Left renal pelvis (tissue), 4 donors: ENCODE measurements at regions not wholly inside any gene's neighbourhood (a gene's known extent, or its start where the extent isn't known, plus 50 kb on each side); places are given as distances from the start of the nearest gene placed in this dataset.
"Not testable (repeated sequence)": the region's sequence is repeated elsewhere in the genome, so short reads cannot be mapped to it uniquely, and the experiment has no call there.

Experiments used
- DNase-seq, 4 donors: peaks; one replicate each; pipeline ENCODE4 v3.0.0-alpha.2; 2013; ENCODE audit warnings: low read depth in 4 of 4, low spot score in 3 of 4

DNA sequence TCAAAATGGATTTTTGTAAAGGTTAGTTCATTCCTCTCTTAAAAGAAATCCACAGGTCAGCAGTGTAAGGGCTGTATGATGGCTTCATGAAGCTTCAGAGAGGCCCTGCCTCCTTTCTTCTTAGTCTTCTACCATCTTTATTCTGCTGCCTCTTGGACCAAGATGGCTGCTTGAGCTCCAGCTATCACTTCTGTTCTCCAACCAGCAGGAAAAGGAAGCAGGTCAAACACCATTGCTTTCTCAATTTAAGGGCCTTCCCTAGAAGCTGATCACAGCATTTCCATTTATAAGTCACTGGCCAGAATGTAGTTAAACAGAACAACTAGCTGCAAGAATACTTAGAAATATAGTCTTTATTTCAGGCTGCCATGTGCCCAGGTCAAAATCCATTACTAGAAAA is 336.8 kb upstream of the KLF3 start:
- no peak for DNase-seq

DNA sequence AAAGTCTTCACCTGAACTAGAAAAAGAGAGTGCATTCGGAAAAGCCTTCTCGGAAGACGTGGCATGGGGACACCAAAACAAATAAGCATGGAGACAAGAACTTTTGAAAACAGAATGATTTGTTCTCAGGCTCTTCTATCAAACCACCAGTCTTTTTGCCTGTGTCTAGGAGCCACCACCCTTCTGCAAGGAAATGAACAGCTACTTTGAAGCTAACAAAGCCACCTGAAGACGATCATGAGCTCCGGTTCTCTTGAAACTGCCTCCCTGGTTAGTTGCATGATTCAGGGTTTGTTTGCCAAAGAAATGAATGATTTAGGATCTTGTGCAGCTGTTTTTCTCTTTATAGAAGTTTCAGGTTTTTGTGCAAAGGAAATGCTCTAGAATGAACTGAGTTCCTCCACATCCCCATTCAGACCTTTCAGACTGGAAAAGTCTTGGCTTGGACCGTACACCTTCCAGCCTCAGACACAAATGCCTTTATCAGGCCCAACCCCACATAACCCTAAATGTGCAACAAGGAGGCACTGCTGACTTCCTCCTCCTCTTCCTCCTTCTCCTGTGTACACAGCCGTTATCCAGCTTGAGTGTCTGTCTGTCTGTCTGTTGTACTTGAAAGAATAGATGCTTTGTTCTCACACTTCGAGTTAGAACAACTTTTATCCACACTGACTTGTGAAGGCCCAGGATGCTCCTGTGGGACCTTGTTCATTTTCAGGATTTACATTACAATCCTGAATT is 334.8 kb upstream of the KLF3 start:
- no peak for DNase-seq

DNA sequence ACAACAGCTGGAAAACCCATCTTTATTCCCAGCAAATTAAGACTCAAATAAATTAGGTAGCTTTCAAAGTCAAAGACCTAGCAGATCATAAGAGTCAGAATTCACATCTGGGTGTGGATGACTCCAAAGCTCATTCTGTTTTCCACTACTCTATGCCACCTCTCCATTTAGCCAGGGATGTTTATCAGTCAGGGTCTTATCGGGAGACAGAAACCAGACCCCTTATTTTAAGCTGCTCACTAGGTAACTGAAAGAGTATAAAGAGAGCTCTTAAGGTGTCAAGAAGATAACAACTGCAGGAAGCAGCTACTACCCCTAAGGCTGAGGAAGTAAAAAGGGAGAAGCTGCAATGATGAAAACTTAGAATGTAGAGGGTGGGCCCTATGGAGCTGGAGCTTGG is 333.7 kb upstream of the KLF3 start:
- DNase-seq: no peak

DNA sequence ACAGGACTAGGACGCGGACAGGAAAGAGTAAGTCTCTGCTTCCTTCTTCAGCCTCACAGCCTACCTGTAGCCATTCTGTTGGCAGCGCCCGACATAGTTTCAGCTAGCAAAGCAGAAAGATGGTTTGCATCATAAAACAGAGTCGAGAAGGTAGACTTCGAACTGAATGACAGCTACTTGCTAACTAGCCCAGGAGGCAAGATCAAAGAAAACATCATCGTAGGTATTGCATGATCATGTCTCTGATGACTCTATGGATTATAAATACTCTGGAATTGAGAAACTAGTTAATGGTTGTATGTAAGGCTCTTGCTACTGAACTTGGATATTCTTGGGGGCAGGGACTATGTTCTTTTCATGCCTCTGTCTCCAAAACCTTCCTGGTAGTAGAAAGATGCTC is 333.1 kb upstream of the KLF3 start:
- DNase-seq: no peak

DNA sequence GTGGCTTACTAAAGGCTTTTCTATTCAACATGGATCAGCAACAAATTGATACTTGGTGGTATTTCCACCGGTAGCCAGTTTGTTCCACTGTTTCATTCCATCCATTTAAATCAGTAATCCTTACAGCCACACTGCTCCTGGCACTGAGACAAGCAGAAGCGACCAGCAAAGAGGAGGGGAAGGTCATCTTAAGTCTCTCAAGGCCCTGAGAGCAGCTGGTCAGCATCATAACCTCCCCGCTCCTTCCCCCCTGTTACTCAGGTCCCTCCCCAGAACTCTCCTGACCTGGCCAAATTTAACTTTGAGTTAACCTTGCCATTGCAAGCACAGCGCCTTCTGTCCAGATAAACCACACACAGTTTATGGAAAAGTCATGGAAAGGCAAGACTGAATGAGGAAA is 331.3 kb upstream of the KLF3 start:
- no peak for DNase-seq

DNA sequence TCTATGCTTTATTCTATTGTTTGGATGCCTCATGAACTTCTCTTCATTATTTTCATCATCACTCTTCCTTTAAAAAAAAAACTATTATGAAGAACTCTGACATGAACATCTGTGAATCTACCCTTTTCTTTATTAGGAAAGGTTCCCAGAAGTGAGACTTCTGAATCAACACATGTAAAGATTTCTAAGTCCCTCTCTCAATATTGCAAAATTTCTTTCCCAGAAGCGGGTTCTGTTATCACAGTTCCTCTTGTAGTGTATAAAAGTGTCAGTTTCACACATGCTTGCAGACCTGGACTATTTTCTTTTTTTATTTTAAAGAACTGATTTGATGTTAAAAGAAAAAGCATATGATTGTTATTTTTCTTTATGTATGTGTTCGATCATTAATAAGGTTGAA is 330.8 kb upstream of the KLF3 start:
- no peak for DNase-seq

DNA sequence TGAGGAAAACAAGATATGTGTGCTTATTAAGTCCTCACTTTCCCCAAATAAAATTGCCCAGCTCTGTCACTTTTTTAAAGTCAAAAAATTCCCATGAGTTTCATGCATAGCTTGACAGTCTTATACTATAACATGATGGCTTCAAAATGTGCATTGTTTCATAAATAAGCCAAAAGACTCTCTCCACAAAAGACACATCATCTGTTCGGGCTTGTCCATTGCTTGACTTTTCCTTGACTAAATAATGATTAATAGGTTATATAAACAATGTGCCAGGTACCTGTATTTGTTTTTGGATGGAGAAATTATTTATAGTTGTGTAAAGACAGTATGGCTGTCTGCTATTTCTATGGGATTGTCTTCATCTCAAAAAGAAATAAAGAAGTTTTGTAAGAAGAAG is 329.2 kb upstream of the KLF3 start:
- no peak for DNase-seq

DNA sequence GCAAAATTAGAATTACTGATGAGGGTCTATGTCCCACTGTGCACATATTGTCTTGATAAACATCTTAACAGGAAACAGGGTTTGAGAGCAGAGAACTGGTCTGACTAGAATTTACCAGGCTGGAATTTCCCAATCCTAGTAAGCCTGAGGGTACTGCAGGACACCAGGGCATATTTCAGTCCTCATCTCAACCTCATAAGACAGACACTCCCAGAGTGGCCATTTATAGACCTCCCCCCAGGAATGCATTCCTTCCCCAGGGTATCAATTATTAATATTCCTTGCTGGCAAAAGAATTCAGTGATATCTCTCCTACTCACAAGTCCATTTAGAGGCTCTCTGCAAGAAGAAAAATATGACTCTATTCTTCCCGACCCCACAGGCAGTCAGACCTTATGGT is 325.1 kb upstream of the KLF3 start:
- DNase-seq: not testable (repeated sequence)

DNA sequence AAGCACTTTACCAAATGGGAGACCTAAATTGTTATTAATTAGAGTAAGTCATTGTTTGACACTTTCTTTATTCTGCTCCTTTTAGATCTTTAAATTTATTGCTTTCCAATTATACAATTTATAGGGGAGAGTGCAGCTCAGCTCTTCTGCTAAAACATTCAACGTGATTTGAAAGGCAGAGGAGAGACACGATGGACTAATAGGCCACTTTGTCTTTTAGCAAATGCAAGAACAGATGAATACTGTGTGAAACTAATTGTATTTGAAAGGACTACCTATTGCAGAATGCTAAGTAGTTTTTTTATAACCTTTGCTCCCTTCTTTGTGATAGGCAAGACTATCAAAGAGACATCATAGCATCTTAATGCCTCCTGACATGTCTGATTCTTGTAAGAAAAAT is 320.4 kb upstream of the KLF3 start:
- no peak for DNase-seq

DNA sequence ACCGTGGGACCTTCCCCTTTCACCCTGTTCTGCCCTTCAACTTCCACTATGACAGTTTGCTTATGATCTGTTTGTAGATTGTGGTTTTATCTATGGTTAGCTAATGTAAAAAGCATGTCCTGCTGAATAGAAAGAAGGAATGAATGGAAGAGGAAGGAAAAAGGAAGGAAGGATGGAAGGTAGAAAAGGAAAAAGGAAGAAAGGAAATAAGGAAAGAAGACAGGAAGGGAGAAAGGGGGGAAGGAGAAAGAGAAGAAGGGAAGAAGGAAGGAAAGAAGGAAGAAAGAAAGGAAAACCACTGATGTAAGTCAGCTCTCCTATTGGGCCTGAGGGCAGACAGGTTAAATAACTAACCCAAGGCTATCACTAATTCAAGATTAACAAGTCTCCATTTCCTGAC is 319.1 kb upstream of the KLF3 start:
- DNase-seq: no peak

DNA sequence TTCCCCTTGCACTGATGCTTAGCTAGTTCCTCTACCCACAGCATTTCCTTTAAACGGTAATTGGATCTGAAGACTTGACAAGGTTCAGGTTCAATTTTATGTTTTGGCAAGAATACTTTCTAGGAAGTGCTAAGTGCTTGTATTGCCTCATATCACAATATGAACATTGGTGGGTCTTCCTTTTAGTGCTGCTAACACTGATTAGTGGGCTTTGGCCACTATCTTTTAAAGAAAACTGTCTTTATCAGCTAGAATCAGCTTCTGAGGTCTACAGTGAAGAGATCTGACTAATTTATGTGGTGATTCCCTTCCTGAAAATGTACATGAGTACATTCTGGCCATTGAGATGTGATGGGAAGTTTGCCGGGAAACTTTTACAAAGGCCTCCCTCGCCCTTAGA is 316.7 kb upstream of the KLF3 start:
- DNase-seq: no peak

DNA sequence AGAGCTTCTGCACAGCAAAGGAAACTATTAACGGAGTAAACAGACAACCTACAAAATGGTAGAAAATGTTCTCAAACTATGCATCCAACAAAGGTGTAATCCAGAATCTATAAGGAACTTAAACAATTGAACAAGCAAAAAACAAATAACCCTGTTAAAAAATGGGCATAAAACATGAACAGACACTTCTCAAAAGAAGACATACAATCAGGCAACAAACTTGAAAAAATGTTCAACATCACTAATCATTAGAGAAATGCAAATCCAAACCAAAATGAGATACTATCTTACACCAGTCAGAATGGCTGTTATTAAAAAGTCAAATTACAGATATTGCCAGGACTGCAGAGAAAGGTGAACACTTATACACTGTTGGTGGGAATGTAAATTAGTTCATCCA is 309.6 kb upstream of the KLF3 start:
- no peak for DNase-seq

DNA sequence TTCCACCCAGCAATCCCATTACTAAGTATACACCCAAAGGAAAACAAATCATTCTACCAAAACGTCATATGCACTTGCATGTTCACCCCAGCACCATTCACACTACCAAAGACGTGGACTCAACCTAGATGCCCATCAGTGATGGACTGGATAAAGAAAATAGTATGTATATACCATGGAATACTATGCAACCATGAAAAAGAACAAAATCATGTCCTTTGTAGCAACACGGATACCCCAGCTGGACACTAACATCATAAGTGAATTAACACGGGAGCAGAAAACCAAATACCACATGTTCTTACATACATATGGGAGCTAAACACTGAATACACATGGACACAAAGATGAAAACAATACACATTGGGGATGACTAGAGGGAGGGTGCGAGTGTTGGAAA is 309.1 kb upstream of the KLF3 start:
- no peak for DNase-seq

DNA sequence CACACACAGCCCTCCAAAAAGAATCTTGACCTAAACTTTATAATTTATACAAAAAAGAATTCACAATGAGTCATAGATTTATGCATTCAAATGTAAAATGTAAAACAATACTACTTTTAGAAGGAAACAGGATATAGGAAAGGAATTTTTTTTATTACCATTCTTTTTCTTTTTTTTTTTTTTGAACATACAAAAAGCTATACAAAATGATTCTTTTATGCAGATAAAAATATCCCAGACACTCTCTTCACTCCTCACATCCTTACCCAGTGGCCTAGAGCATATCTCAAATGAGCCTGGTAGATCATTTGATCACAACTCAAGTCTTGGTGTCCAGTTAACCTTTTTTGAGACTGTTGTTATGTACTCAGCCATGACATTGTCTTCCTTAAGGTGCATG is 307.3 kb upstream of the KLF3 start:
- DNase-seq: no peak

DNA sequence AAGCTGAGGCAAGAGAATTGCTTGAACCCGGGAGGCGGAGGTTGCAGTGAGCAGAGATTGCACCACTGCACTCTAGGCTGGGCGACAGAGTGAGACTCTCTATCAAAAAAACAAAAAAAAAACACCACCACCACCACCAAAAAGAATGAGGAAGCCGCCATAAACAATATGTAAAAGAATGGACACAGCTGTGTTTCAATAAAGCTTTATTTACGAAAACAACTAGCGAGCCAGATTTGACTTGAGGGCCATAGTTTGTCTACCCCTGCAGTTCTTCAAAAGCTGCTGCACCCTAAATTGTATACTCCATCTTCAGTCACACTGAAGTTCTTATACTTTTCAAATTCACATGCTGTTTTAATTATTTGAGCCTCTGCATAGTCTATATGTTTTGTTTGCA is 306.5 kb upstream of the KLF3 start:
- DNase-seq: no peak

DNA sequence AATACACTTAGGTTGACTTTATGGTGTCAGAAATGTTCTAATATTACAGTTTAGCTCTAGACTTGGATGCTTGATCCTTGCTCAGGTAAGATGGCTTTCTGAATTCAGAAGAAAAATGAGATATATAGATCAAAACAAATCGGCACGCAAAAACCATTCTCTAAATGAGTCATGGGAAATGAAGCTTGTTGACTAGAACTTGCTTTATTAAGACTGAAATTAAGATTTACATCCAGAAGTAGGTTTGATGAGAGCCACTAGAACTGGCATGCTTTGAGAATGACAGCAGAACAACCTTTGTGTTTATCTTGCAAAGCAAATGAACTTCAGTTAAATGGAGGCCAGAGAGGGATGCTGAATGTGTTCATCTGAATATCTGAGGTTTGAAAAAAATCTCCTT is 304.9 kb upstream of the KLF3 start:
- DNase-seq: no peak

DNA sequence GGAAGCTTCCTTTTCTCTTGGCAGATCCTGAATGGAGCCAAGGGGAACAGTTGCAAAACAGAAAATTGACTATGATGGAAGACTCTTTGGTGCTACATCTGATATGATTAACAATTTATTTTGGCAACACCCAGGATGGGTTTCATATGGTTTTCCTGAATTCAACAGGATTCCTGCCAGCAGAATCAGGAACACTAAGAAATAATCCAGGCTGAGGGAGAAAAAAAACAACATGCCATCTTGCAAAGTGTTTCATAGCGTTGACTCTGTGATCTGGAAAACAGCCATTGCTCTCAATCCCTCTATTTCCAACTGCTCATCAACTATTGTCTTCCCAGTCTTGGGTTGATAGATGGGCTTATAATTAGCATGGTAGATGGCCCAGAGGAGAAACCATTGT is 303.8 kb upstream of the KLF3 start:
- DNase-seq: no peak

DNA sequence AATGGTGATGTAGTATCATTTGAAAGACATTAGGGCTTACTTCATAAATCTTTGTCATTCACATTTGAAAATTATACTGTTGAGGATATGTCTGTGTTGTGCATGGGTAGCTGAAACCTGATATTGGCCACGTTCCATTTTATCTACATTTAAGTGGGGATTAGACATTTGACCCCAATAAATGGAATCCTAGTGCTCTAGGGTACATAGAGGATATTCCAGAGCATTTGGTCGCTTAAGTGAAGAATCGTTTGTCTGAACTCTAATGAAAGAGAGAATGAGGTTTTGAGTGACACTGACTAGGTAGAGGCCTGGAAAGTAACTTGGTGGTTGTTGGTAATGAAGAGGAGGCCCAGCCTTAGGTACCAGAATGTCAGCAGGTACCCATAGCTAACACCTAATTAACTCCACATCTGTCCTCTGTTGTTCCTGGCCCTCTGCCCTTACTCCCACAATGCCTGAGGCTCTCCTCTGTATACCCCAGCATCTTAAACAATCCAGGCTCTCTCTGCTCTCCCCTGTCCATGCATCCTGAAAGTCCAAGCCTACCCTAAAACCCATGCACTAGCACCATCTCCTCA is 299.5 kb upstream of the KLF3 start:
- DNase-seq: no peak

DNA sequence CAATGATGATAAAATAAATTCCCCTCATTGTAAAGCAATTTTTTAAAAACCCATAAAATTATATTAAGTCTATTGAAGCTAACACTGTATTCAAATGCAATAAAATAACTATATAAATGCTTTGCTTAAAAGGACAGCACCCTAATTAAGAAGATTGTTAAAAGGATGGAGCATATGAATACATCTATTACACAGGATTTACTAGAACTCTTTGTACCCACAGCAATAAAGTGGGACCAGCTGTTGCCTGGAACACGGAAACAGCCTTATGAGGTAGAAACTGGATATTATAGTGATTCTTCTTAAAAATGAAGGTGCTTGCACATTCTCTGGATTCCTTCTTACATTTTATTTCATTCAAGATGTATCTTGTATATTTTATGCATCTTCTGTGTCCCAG is 298.7 kb upstream of the KLF3 start:
- no peak for DNase-seq

DNA sequence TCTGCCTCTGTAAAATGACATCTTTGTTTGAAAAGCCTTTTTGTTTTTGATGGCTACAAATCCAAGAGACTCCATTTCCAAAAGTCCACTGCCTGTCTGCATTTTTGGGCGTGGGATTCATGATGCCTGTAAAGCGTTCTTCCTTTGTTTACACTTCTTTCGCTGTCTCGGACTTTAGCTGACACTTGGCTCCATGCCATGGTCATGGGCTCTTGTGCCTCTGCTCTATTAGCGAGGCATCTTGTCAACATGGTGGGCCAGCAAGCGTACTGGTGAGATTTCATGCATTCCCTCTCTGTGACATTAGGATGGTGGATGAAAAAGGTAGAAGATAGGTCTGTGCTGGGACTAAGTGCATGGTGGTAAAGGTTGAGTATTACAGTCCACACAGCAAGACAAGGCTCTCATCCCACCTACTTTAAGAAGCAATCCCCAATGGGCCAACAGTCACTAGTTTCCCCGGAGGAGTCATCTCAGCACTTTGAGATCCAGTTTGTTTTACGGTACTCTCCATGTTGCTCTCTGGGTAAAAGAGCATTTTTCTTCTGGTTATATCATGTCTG is 298.2 kb upstream of the KLF3 start:
- no peak for DNase-seq

DNA sequence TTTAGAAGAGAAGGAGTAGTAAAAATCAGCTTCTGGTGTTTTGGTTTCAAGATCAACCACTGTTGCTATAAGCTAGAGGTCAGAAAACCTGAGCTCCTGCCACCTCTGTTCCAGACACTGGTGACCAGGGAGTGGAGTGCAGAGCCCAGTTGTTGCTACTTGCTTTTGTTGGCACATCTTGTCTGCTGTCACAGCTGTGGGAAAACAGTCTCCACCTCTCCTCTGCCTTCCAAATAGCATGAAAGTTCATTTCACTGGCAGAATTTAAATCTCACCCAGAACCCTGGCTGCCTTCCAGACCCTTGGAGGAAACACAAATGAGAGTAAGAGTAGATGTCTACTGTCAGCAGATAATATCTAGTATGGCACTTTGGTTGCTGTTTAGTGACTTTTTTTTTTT is 297.5 kb upstream of the KLF3 start:
- DNase-seq: no peak

DNA sequence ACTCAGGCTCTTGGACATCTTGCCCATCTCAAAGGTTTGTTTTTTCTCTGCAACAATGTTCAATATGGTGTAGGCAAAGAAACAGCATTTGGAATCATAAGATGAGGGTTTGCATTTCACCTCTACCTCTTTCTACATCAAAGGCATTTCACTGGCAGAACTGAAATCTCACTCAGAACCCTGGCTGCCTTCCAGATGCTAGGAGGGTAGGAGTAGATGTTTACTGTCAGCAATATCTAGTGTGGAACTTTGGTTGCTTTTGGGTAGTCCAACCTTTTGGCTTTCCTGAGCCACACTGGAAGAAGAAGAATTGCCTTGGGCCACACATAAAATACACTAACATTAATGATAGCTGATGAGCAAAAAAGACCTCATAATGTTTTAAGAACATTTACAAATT is 297.0 kb upstream of the KLF3 start:
- DNase-seq: no peak
